CD14-positive monocyte (primary cell): ENCODE measurements at regions not wholly inside any gene's neighbourhood (a gene's known extent, or its start where the extent isn't known, plus 50 kb on each side); places are given as distances from the start of the nearest gene placed in this dataset.
A peak's percentile ranks its signal among the peaks of the same experiment; 100 is the strongest.

Source experiments
- DNase-seq, 3 donors: peaks; one replicate each; pipeline ENCODE4 v3.0.0-alpha.2; 2011 to 2022
- H2AFZ ChIP-seq: 2 replicates; pipeline ENCODE4 v1.6.0; 2012; ENCODE audit warnings: mild to moderate bottlenecking, low read depth, low read length, inconsistent platforms; ENCODE audit not compliant: insufficient read depth, poor library complexity, severe bottlenecking
- H3K27ac ChIP-seq, 2 donors: 1 replicate in 1 of 2; 2 replicates in 1 of 2; pipeline ENCODE4 v1.5.1; 2012 to 2013; ENCODE audit warnings: low read length in 2 of 2, control low read depth in 1 of 2, inconsistent platforms in 1 of 2, low read depth in 1 of 2, mild to moderate bottlenecking in 1 of 2
- H3K27me3 ChIP-seq, 2 donors: one replicate each; pipeline versions ENCODE4 v1.6.0 to v1.6.1; 2011 to 2013; ENCODE audit warnings: low read length in 2 of 2; ENCODE audit not compliant: control insufficient read depth in 2 of 2, insufficient read depth in 2 of 2
- H3K36me3 ChIP-seq, 2 donors: replicated peaks in 1 of 2; 1 replicate in 1 of 2; 2 replicates in 1 of 2; pipeline versions ENCODE4 v1.5.1 to v1.6.1; 2012 to 2013; ENCODE audit warnings: low read length in 2 of 2, control low read depth in 1 of 2, inconsistent platforms in 1 of 2, mild to moderate bottlenecking in 1 of 2; ENCODE audit not compliant: insufficient read depth in 2 of 2, control insufficient read depth in 1 of 2
- H3K4me1 ChIP-seq, 2 donors: 1 replicate in 1 of 2; 2 replicates in 1 of 2; pipeline versions ENCODE4 v1.5.1 to v1.6.1; 2012 to 2013; ENCODE audit warnings: low read length in 2 of 2, control low read depth in 1 of 2, inconsistent platforms in 1 of 2, mild to moderate bottlenecking in 1 of 2, moderate library complexity in 1 of 2; ENCODE audit not compliant: insufficient read depth in 2 of 2, control insufficient read depth in 1 of 2
- H3K4me2 ChIP-seq: replicated peaks from 2 replicates; pipeline ENCODE3; 2012; ENCODE audit warnings: low read length, moderate library complexity, mild to moderate bottlenecking; ENCODE audit not compliant: poor library complexity, severe bottlenecking; ENCODE audit errors: extremely low read depth
- H3K4me3 ChIP-seq, 3 experiments: fragments of 200-600 bp in 1 of 3; sonication (generic) in 1 of 3; replicated peaks in 1 of 3; 1 replicate in 2 of 3; 2 replicates in 1 of 3; pipeline ENCODE4 v1.5.1; 2011 to 2013; ENCODE audit warnings: low read length in 3 of 3, mild to moderate bottlenecking in 3 of 3, control low read depth in 2 of 3, low read depth in 2 of 3, inconsistent platforms in 1 of 3, moderate library complexity in 1 of 3
- H3K79me2 ChIP-seq: 2 replicates; pipeline ENCODE4 v1.6.0; 2012; ENCODE audit warnings: mild to moderate bottlenecking, control low read depth, inconsistent platforms, low read length, moderate library complexity; ENCODE audit not compliant: insufficient read depth
- H3K9ac ChIP-seq: 2 replicates; pipeline ENCODE4 v1.6.0; 2017; ENCODE audit warnings: low read length, mild to moderate bottlenecking; ENCODE audit not compliant: insufficient read depth, poor library complexity, severe bottlenecking
- H3K9me3 ChIP-seq, 2 donors: replicated peaks in 1 of 2; 1 replicate in 1 of 2; 2 replicates in 1 of 2; pipeline versions ENCODE4 v1.5.1 to v1.6.1; 2012 to 2013; ENCODE audit warnings: low read length in 2 of 2, control low read depth in 1 of 2; ENCODE audit not compliant: control insufficient read depth in 1 of 2, insufficient read depth in 1 of 2
- H4K20me1 ChIP-seq: 2 replicates; pipeline ENCODE4 v1.6.0; 2012; ENCODE audit warnings: mild to moderate bottlenecking, low read length, control low read depth, moderate library complexity; ENCODE audit not compliant: insufficient read depth
- H3K27ac Mint-ChIP-seq, 7 donors: one replicate each; pipeline ENCODE4 v1.8.0; 2020; ENCODE audit warnings: mild to moderate bottlenecking in 7 of 7, mixed read lengths in 7 of 7, moderate library complexity in 6 of 7, inconsistent platforms in 2 of 7
- H3K27me3 Mint-ChIP-seq, 3 donors: one replicate each; pipeline ENCODE4 v1.8.0; 2021 to 2022; ENCODE audit warnings: low read depth in 3 of 3, mild to moderate bottlenecking in 3 of 3, mixed read lengths in 3 of 3, moderate library complexity in 3 of 3, inconsistent platforms in 1 of 3
- H3K36me3 Mint-ChIP-seq, 2 donors: one replicate each; pipeline ENCODE4 v1.8.0; 2020; ENCODE audit warnings: mixed read lengths in 2 of 2, inconsistent platforms in 1 of 2, mild to moderate bottlenecking in 1 of 2
- H3K4me1 Mint-ChIP-seq: one replicate; pipeline ENCODE4 v1.8.0; 2020; ENCODE audit warnings: mild to moderate bottlenecking, mixed read lengths
- H3K4me3 Mint-ChIP-seq, 2 donors: one replicate each; pipeline ENCODE4 v1.8.0; 2020; ENCODE audit warnings: mild to moderate bottlenecking in 2 of 2, mixed read lengths in 2 of 2, moderate library complexity in 1 of 2
- H3K9me3 Mint-ChIP-seq, 7 donors: one replicate each; pipeline ENCODE4 v1.8.0; 2020 to 2022; ENCODE audit warnings: mixed read lengths in 7 of 7, mild to moderate bottlenecking in 6 of 7, moderate library complexity in 6 of 7, inconsistent platforms in 2 of 7
- WGBS: methylation state at CpG from one replicate; pipeline ENCODE4 v1.1.5; 2013; ENCODE audit warnings: missing lambda C conversion rate; ENCODE audit not compliant: insufficient coverage; 5-methylcytosine and 5-hydroxymethylcytosine counted together
- intact Hi-C, 2 donors: fragments of 100-400 bp; cut with micrococcal nuclease; formaldehyde crosslinking; loops; one replicate each; pipeline versions ENCODE4 v1.15.0 to v1.15.1; 2023
- TF ChIP-seq, protein P1 (sequence below): fragments of 200-600 bp; IDR thresholded peaks from one replicate; pipeline ENCODE4 v1.8.0; 2022; ENCODE audit warnings: antibody characterized with exemption, mild to moderate bottlenecking

GRCh38 chr3:147939839-147940238, 530.7 kb downstream of the ZIC1 start:
- Histone ChIP-seq H2AFZ (no peak overlapping the region), H3K36me3 (no peaks in the 10 kb centered on the region), H3K9ac (no peak overlapping the region), H3K4me3 (no peak overlapping the region), H3K79me2 (no peaks in the 10 kb centered on the region), H3K27me3 (no peaks in the 10 kb centered on the region), H4K20me1 (no peaks in the 10 kb centered on the region), H3K4me2 (no peak overlapping the region), H3K9me3 (no peaks in the 10 kb centered on the region), H3K4me1 (no peaks in the 10 kb centered on the region), H3K27ac (no peak overlapping the region)
- intact Hi-C loops = no loop called here
- DNase-seq = no peak
- H3K36me3 Mint-ChIP-seq = no peaks in the 10 kb centered on the region
- H3K9me3 Mint-ChIP-seq = peaks cover 0 to 5% (median 0%) of the 10 kb centered on the region in 7 donors
- TF ChIP-seq, protein P1, sequence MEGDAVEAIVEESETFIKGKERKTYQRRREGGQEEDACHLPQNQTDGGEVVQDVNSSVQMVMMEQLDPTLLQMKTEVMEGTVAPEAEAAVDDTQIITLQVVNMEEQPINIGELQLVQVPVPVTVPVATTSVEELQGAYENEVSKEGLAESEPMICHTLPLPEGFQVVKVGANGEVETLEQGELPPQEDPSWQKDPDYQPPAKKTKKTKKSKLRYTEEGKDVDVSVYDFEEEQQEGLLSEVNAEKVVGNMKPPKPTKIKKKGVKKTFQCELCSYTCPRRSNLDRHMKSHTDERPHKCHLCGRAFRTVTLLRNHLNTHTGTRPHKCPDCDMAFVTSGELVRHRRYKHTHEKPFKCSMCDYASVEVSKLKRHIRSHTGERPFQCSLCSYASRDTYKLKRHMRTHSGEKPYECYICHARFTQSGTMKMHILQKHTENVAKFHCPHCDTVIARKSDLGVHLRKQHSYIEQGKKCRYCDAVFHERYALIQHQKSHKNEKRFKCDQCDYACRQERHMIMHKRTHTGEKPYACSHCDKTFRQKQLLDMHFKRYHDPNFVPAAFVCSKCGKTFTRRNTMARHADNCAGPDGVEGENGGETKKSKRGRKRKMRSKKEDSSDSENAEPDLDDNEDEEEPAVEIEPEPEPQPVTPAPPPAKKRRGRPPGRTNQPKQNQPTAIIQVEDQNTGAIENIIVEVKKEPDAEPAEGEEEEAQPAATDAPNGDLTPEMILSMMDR = no peak
- H3K4me3 Mint-ChIP-seq = no peak overlapping the region
- H3K27ac Mint-ChIP-seq = peak overlapping the region in 1 of 7 donors; percentile 15
- peaks cover 2% of the 10 kb centered on the region in 3 donors for H3K27me3 Mint-ChIP-seq
- 63% methylated on average over 7 of the region's 7 CpGs for WGBS
- no peaks in the 10 kb centered on the region for H3K4me1 Mint-ChIP-seq

GRCh38 chr3:147940405-147941193, 531.4 kb downstream of the ZIC1 start:
- DNase-seq = no peak
- Histone ChIP-seq H3K9ac (no peak overlapping the region), H3K36me3 (no peaks in the 10 kb centered on the region), H3K9me3 (no peaks in the 10 kb centered on the region), H3K4me3 (no peak overlapping the region), H2AFZ (no peak overlapping the region), H3K79me2 (no peaks in the 10 kb centered on the region), H3K4me1 (no peaks in the 10 kb centered on the region), H3K4me2 (no peak overlapping the region), H3K27me3 (no peaks in the 10 kb centered on the region), H3K27ac (no peak overlapping the region), H4K20me1 (no peaks in the 10 kb centered on the region)
- WGBS = no CpG with 5 or more reads among the region's 3 CpGs
- intact Hi-C loops = no loop called here
- Mint-ChIP-seq H3K9me3 (peaks cover 0 to 6% (median 2%) of the 10 kb centered on the region in 7 donors), H3K36me3 (no peaks in the 10 kb centered on the region), H3K4me3 (no peak overlapping the region), H3K4me1 (no peaks in the 10 kb centered on the region), H3K27me3 (peaks cover 2% of the 10 kb centered on the region in 3 donors), H3K27ac (no peak overlapping the region)
- TF ChIP-seq, protein P1 = no peak
